ENCODE measurements at regions not wholly inside any gene's neighbourhood (a gene's known extent, or its start where the extent isn't known, plus 50 kb on each side); places are given as distances from the start of the nearest gene placed in this dataset.
"Not testable (repeated sequence)": the region's sequence is repeated elsewhere in the genome, so short reads cannot be mapped to it uniquely, and the experiment has no call there.

- DNase-seq, result no peak
These were observed 193.9 kb upstream of the HS6ST1 start for GRCh38 chr2:128512379-128513115.

- no peak for DNase-seq
These were observed 194.7 kb upstream of the HS6ST1 start for GRCh38 chr2:128513116-128513960.

- DNase-seq, result no peak
These were observed 195.3 kb upstream of the HS6ST1 start for GRCh38 chr2:128513961-128514283.

- DNase-seq, result no peak
These were observed 195.9 kb upstream of the HS6ST1 start for GRCh38 chr2:128514555-128514955.

- no peak for DNase-seq
These were observed 198.3 kb upstream of the HS6ST1 start for GRCh38 chr2:128516938-128517337.

- DNase-seq, result not testable (repeated sequence)
These were observed 200.4 kb upstream of the HS6ST1 start for GRCh38 chr2:128519028-128519427.

GRCh38 chr2:128519517-128520215 lies 201.0 kb upstream of the HS6ST1 start:
- DNase-seq, result no peak

GRCh38 chr2:128520340-128520739 lies 201.7 kb upstream of the HS6ST1 start:
- DNase-seq, result no peak

- no peak for DNase-seq
These were observed 202.1 kb upstream of the HS6ST1 start for GRCh38 chr2:128520791-128521190.

- no peak for DNase-seq
These were observed 202.8 kb upstream of the HS6ST1 start for GRCh38 chr2:128521482-128521881.

GRCh38 chr2:128522829-128523228 lies 204.2 kb upstream of the HS6ST1 start:
- DNase-seq, result no peak

GRCh38 chr2:128523457-128523856 lies 204.8 kb upstream of the HS6ST1 start:
- DNase-seq, result no peak

- DNase-seq, result no peak
These were observed 205.5 kb upstream of the HS6ST1 start for GRCh38 chr2:128524183-128524582.

- no peak for DNase-seq
These were observed 207.0 kb upstream of the HS6ST1 start for GRCh38 chr2:128525653-128526052.

GRCh38 chr2:128526455-128526976 lies 207.8 kb upstream of the HS6ST1 start:
- DNase-seq, result no peak

GRCh38 chr2:128528133-128528532 lies 209.5 kb upstream of the HS6ST1 start:
- no peak for DNase-seq

GRCh38 chr2:128530025-128530573 lies 211.4 kb upstream of the HS6ST1 start:
- no peak for DNase-seq

- DNase-seq, result no peak
These were observed 213.2 kb upstream of the HS6ST1 start for GRCh38 chr2:128531856-128532255.

GRCh38 chr2:128533101-128533500 lies 214.4 kb upstream of the HS6ST1 start:
- no peak for DNase-seq

- DNase-seq, result no peak
These were observed 216.2 kb upstream of the HS6ST1 start for GRCh38 chr2:128534688-128535392.

GRCh38 chr2:128535953-128536352 lies 217.3 kb upstream of the HS6ST1 start:
- no peak for DNase-seq

GRCh38 chr2:128536925-128537620 lies 218.4 kb upstream of the HS6ST1 start:
- DNase-seq, result no peak

Measured in NCI-H510A treated with DMSO at 0.1 percent for 48 hours (cell line).